Suprapubic skin (tissue), 4 donors: ENCODE measurements at regions not wholly inside any gene's neighbourhood (a gene's known extent, or its start where the extent isn't known, plus 50 kb on each side); places are given as distances from the start of the nearest gene placed in this dataset.

ENCODE experiments used
- CTCF ChIP-seq, 2 donors: fragments of 200-600 bp in 1 of 2; fragments of 450-650 bp in 1 of 2; sonication (generic) in 1 of 2; IDR thresholded peaks; one replicate each; pipeline ENCODE4 v1.5.1; 2016 to 2019; ENCODE audit warnings: antibody characterized with exemption in 2 of 2, mild to moderate bottlenecking in 1 of 2, moderate library complexity in 1 of 2
- EP300 ChIP-seq: sonication (generic); formaldehyde crosslinking; IDR thresholded peaks from one replicate; pipeline ENCODE4 v1.6.1; 2017; ENCODE audit warnings: antibody characterized with exemption
- POLR2A ChIP-seq, 2 donors: fragments of 450-650 bp; IDR thresholded peaks; one replicate each; pipeline ENCODE4 v1.6.1; 2017; ENCODE audit warnings: antibody characterized with exemption in 2 of 2, mild to moderate bottlenecking in 2 of 2, moderate library complexity in 2 of 2
- POLR2AphosphoS5 ChIP-seq, 3 donors: sonication (generic); formaldehyde crosslinking; IDR thresholded peaks; one replicate each; pipeline ENCODE4 v1.6.1; 2017; ENCODE audit warnings: antibody characterized with exemption in 3 of 3

DNA sequence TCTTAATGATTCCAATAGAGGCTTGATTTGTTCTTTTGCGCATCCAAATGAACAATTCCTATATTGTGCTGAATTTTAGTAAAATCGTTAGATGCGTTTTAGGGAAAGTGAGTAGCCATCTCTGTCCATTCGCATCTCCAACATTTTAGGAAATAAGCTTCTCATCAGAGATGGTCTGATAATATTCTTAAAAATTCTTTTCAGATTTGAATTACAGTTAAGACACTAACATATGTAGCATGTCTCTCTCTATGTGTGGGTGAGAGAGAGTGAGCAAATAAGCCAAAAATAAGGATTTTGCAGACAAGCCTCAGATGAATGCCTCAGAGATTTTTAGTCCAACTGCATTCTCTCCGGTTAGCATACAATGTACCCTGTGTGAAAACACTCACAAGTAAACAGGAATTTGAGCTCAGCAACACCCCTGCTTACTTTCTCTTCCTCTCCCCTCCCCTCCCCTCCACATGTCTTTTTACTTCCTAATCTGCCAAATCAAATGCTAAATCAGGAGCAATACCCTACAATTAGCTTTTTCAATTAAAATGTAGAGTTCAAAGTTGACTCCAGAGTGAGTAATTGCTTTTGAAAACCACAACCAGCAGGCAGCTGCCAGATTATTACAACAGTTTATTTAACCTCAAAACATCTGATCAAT lies 354.4 kb downstream of the CRPPA start:
- no peak for TF ChIP-seq EP300
- no peak for TF ChIP-seq CTCF (IDR thresholded peaks at IDR 0.05)
- no peak for TF ChIP-seq POLR2A (IDR thresholded peaks at IDR 0.05)
- TF ChIP-seq POLR2AphosphoS5 (IDR thresholded peaks at IDR 0.05): no peak
